Esophagus muscularis mucosa (tissue), 4 donors: ENCODE measurements at regions not wholly inside any gene's neighbourhood (a gene's known extent, or its start where the extent isn't known, plus 50 kb on each side); places are given as distances from the start of the nearest gene placed in this dataset.

Experiments
- DNase-seq: peaks from one replicate; pipeline ENCODE4 v3.0.0-alpha.2; 2017; ENCODE audit errors: extremely low spot score
- H3K27ac ChIP-seq, 4 donors: fragments of 200-600 bp; sonication (generic); replicated peaks in 1 of 4; 1 replicate in 3 of 4; 2 replicates in 1 of 4; pipeline ENCODE4 v1.5.1; 2016 to 2019; ENCODE audit warnings: mild to moderate bottlenecking in 1 of 4
- H3K27me3 ChIP-seq, 4 donors: fragments of 200-600 bp; sonication (generic); one replicate each; pipeline versions ENCODE4 v1.5.1 to v1.6.0; 2016 to 2019
- H3K36me3 ChIP-seq, 4 donors: fragments of 200-600 bp; sonication (generic); one replicate each; pipeline ENCODE4 v1.5.1; 2016 to 2019
- H3K4me1 ChIP-seq, 4 donors: fragments of 200-600 bp; sonication (generic); one replicate each; pipeline ENCODE4 v1.5.1; 2016 to 2019
- H3K4me3 ChIP-seq, 4 donors: fragments of 200-600 bp; sonication (generic); 1 replicate in 2 of 4; 2 replicates in 2 of 4; pipeline ENCODE4 v1.5.1; 2016 to 2019; ENCODE audit warnings: mild to moderate bottlenecking in 4 of 4, moderate library complexity in 1 of 4
- H3K9me3 ChIP-seq, 4 donors: fragments of 200-600 bp; sonication (generic); 1 replicate in 3 of 4; 2 replicates in 1 of 4; pipeline ENCODE4 v1.5.1; 2016 to 2019
- EP300 ChIP-seq: sonication (generic); formaldehyde crosslinking; IDR thresholded peaks from one replicate; pipeline ENCODE4 v1.6.1; 2017; ENCODE audit warnings: antibody characterized with exemption
- POLR2A ChIP-seq: fragments of 450-650 bp; IDR thresholded peaks from one replicate; pipeline ENCODE4 v1.6.1; 2017; ENCODE audit warnings: antibody characterized with exemption, moderate library complexity, mild to moderate bottlenecking, low read depth
- POLR2AphosphoS5 ChIP-seq, 2 donors: sonication (generic); formaldehyde crosslinking; IDR thresholded peaks; one replicate each; pipeline ENCODE4 v1.6.1; 2017; ENCODE audit warnings: antibody characterized with exemption in 2 of 2
- WGBS: methylation state at CpG from one replicate; pipeline ENCODE4 v1.1.5; 2018; 5-methylcytosine and 5-hydroxymethylcytosine counted together
- intact Hi-C: fragments of 100-400 bp; cut with DNase I; formaldehyde crosslinking; loops from one replicate; pipeline ENCODE4 v1.15.1; 2023
- TF ChIP-seq, protein P1 (sequence below), 3 experiments: fragments of 200-600 bp in 2 of 3; fragments of 450-650 bp in 1 of 3; sonication (generic) in 2 of 3; IDR thresholded peaks; one replicate each; pipeline ENCODE4 v1.5.1; 2017 to 2019; ENCODE audit warnings: antibody characterized with exemption in 3 of 3, mild to moderate bottlenecking in 2 of 3, moderate library complexity in 1 of 3

GRCh38 chr18:2111456-2111855, 459.8 kb downstream of the METTL4 start:
- no peak for TF ChIP-seq POLR2AphosphoS5 (IDR thresholded peaks at IDR 0.05)
- TF ChIP-seq, protein P1, sequence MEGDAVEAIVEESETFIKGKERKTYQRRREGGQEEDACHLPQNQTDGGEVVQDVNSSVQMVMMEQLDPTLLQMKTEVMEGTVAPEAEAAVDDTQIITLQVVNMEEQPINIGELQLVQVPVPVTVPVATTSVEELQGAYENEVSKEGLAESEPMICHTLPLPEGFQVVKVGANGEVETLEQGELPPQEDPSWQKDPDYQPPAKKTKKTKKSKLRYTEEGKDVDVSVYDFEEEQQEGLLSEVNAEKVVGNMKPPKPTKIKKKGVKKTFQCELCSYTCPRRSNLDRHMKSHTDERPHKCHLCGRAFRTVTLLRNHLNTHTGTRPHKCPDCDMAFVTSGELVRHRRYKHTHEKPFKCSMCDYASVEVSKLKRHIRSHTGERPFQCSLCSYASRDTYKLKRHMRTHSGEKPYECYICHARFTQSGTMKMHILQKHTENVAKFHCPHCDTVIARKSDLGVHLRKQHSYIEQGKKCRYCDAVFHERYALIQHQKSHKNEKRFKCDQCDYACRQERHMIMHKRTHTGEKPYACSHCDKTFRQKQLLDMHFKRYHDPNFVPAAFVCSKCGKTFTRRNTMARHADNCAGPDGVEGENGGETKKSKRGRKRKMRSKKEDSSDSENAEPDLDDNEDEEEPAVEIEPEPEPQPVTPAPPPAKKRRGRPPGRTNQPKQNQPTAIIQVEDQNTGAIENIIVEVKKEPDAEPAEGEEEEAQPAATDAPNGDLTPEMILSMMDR (IDR thresholded peaks at IDR 0.05), result no peak
- no peak for TF ChIP-seq POLR2A
- TF ChIP-seq EP300, result no peak
- no peak for DNase-seq
- 72% methylated on average over 3 of the region's 3 CpGs for WGBS

DNA sequence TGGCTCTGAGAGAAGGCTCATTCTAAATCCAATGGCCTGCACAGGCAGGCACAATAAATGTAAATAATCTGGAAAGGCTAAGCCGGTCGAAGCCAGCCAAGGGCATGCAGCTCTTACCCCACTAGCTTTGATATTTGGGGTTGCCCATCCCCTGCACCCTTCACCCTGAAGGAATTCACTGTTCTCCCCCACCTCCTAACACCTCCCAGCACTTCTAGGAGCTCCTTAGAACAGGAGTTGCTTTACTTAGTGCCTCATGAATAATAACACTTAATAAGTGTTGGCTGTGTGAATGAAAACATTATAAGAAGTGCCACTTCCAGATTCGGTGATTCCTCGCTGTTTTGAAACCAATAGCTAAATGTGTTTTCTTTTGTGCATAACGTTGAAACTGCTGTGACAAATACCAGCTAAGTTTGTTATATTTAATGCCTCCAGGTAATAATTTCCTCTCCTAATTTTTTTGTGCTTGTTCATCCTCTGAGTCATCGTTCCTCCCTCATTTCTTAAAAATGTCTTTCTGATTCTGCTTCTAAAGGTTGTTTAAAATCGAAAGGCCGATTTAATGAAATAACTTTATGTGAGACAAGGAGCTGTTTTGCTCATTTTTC, 458.8 kb downstream of the METTL4 start:
- no peaks in the 10 kb centered on the region for H3K9me3 ChIP-seq
- no peak for DNase-seq
- no peak overlapping the region for H3K27ac ChIP-seq
- H3K4me1 ChIP-seq, result no peaks in the 10 kb centered on the region
- intact Hi-C loops, result no loop called here
- no peaks in the 10 kb centered on the region for H3K27me3 ChIP-seq
- TF ChIP-seq POLR2A (no peak), POLR2AphosphoS5 (IDR thresholded peaks at IDR 0.05) (no peak), EP300 (no peak)
- TF ChIP-seq, protein P1 (IDR thresholded peaks at IDR 0.05), result no peak
- no peak overlapping the region for H3K4me3 ChIP-seq
- WGBS, result 62% methylated on average over 8 of the region's 8 CpGs
- H3K36me3 ChIP-seq, result no peaks in the 10 kb centered on the region

More at GRCh38 chr18:2111456-2111855, 459.8 kb downstream of the METTL4 start:
- no peaks in the 10 kb centered on the region for H3K9me3 ChIP-seq
- H3K4me1 ChIP-seq, result no peaks in the 10 kb centered on the region
- H3K27me3 ChIP-seq, result no peaks in the 10 kb centered on the region
- H3K36me3 ChIP-seq, result no peaks in the 10 kb centered on the region
- no peak overlapping the region for H3K4me3 ChIP-seq
- intact Hi-C loops, result no loop called here
- no peak overlapping the region for H3K27ac ChIP-seq

GRCh38 chr18:2114289-2114688, 457.0 kb downstream of the METTL4 start:
- H3K27me3 ChIP-seq, result no peaks in the 10 kb centered on the region
- H3K4me3 ChIP-seq, result no peak overlapping the region
- intact Hi-C loops, result no loop called here
- no peaks in the 10 kb centered on the region for H3K4me1 ChIP-seq
- H3K9me3 ChIP-seq, result no peaks in the 10 kb centered on the region
- no peak overlapping the region for H3K27ac ChIP-seq
- 45% methylated on average over 2 of the region's 2 CpGs for WGBS
- no peak for DNase-seq
- no peak for TF ChIP-seq POLR2AphosphoS5 (IDR thresholded peaks at IDR 0.05)
- TF ChIP-seq POLR2A, result no peak
- no peak for TF ChIP-seq EP300
- TF ChIP-seq, protein P1 (IDR thresholded peaks at IDR 0.05), result no peak
- no peaks in the 10 kb centered on the region for H3K36me3 ChIP-seq

- H3K4me3 ChIP-seq, result no peak overlapping the region
- intact Hi-C loops, result no loop called here
- no peak overlapping the region for H3K27ac ChIP-seq
- WGBS, result 53% methylated on average over 4 of the region's 4 CpGs
- no peaks in the 10 kb centered on the region for H3K36me3 ChIP-seq
- peak; percentile 88 for DNase-seq
- no peaks in the 10 kb centered on the region for H3K27me3 ChIP-seq
- no peaks in the 10 kb centered on the region for H3K4me1 ChIP-seq
- TF ChIP-seq POLR2A (no peak), POLR2AphosphoS5 (IDR thresholded peaks at IDR 0.05) (no peak), EP300 (no peak)
- TF ChIP-seq, protein P1 (IDR thresholded peaks at IDR 0.05), result no peak
- no peaks in the 10 kb centered on the region for H3K9me3 ChIP-seq
Measured at GRCh38 chr18:2114765-2115164, 456.5 kb downstream of the METTL4 start.

DNA sequence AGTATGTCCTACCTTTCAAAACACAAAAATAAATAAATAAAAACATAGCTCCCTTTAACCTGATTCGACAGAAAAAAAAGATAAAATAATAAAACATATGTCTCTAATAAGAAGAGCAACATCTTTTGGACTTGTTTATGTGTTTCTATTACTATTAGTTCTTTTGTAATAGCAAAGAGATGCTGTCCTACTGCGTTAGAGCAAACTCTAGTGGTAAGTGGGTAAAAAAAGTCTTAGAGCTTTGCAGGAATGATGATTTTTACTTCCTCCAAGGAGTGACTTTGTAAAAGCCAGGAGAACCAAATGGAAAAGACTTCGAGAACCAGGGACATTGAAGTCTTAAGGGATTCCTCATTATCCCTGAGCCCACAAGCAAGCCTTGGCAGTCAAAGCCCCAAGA, 450.1 kb downstream of the METTL4 start:
- Histone ChIP-seq H3K36me3 (no peaks in the 10 kb centered on the region), H3K4me3 (no peak overlapping the region), H3K9me3 (no peaks in the 10 kb centered on the region), H3K27ac (no peak overlapping the region), H3K27me3 (no peaks in the 10 kb centered on the region), H3K4me1 (no peaks in the 10 kb centered on the region)
- no peak for DNase-seq
- 68% methylated on average over 3 of the region's 3 CpGs for WGBS
- intact Hi-C loops, result no loop called here
- TF ChIP-seq POLR2A, result no peak
- TF ChIP-seq, protein P1 (IDR thresholded peaks at IDR 0.05), result no peak
- no peak for TF ChIP-seq POLR2AphosphoS5 (IDR thresholded peaks at IDR 0.05)
- TF ChIP-seq EP300, result no peak
